ENCODE measurements at regions not wholly inside any gene's neighbourhood (a gene's known extent, or its start where the extent isn't known, plus 50 kb on each side); places are given as distances from the start of the nearest gene placed in this dataset.
A peak's percentile ranks its signal among the peaks of the same experiment; 100 is the strongest.

DNA sequence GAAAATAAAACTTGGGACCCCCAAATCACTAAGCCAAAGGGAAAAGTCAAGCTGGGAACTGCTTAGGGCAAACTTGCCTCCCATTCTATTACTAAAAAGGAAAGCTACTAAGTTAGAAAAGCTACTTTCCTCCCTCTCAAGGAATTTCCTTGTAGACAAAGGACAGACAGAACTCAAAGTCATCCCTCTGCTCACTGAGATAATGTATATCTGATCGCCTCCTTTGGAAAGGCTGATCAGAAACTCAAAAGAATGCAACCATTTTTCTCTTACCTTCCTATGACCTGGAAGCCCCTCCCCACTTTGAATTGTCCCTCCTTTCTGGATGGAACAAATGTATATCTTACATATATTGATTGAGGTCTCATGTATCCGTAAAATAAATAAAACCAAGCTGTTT is 190.5 kb upstream of the DCN start:
- TF ChIP-seq CTCF (IDR thresholded peaks at IDR 0.05; ENCODE audit: low read depth, low read length) (no peak), EZH2phosphoT487 (IDR thresholded peaks at IDR 0.05; ENCODE audit: low read depth) (no peak)
- Histone ChIP-seq H3K4me3 (ENCODE audit: low read length) (no peak overlapping the region), H4K20me1 (ENCODE audit: insufficient read depth, low read length) (no peaks in the 10 kb centered on the region), H3K4me2 (ENCODE audit: low read length) (no peak overlapping the region), H3K4me1 (ENCODE audit: low read length) (peaks cover 7% of the 10 kb centered on the region; the same call in 1 of the 2 replicates), H3K27me3 (ENCODE audit: low read depth, low read length) (no peaks in the 10 kb centered on the region), H2AFZ (ENCODE audit: low read depth, low read length) (no peak overlapping the region), H3K9ac (ENCODE audit: low read length) (no peak overlapping the region), H3K9me3 (ENCODE audit: insufficient read depth, low read length) (no peaks in the 10 kb centered on the region), H3K36me3 (replicated peaks; ENCODE audit: low read depth, low read length) (no peaks in the 10 kb centered on the region), H3K27ac (ENCODE audit: low read length) (no peak overlapping the region), H3K79me2 (ENCODE audit: low read length) (no peaks in the 10 kb centered on the region)

GRCh38 chr12:91370086-91370868 is 187.7 kb upstream of the DCN start:
- no peak overlapping the region for H3K4me3 ChIP-seq (ENCODE audit: low read length)
- H4K20me1 ChIP-seq (ENCODE audit: insufficient read depth, low read length) = no peaks in the 10 kb centered on the region
- no peak overlapping the region; the same call in 1 of the 2 replicates for H2AFZ ChIP-seq (ENCODE audit: low read depth, low read length)
- no peaks in the 10 kb centered on the region for H3K27me3 ChIP-seq (ENCODE audit: low read depth, low read length)
- no peak overlapping the region for H3K27ac ChIP-seq (ENCODE audit: low read length)
- H3K36me3 ChIP-seq (replicated peaks; ENCODE audit: low read depth, low read length) = no peaks in the 10 kb centered on the region
- H3K9ac ChIP-seq (ENCODE audit: low read length) = no peak overlapping the region
- H3K4me1 ChIP-seq (ENCODE audit: low read length) = peaks cover 12% of the 10 kb centered on the region
- H3K79me2 ChIP-seq (ENCODE audit: low read length) = no peaks in the 10 kb centered on the region
- H3K9me3 ChIP-seq (ENCODE audit: insufficient read depth, low read length) = no peaks in the 10 kb centered on the region
- TF ChIP-seq EZH2phosphoT487 (IDR thresholded peaks at IDR 0.05; ENCODE audit: low read depth) (no peak), CTCF (IDR thresholded peaks at IDR 0.05; ENCODE audit: low read depth, low read length) (no peak)
- no peak overlapping the region for H3K4me2 ChIP-seq (ENCODE audit: low read length)

DNA sequence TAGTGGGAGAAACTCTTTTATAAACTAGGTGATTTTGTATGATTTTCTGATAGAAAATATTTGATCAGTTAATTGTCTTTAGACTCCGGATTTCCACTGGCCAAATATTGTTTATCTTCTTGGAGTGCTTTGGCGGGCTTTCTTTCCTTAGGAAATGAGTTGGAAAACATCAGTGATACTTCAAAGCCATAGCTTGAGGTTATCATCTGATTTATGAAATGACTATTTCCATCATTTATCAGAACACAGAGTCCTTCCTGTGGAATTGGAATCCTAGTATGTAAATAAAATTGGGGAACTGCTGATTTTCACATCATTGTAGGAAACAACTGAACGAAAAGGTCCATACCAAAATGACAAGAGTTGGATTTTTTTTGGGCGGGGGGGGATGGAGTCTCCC is 186.0 kb upstream of the DCN start:
- no peaks in the 10 kb centered on the region for H3K27me3 ChIP-seq (ENCODE audit: low read depth, low read length)
- no peaks in the 10 kb centered on the region for H3K9me3 ChIP-seq (ENCODE audit: insufficient read depth, low read length)
- H3K27ac ChIP-seq (ENCODE audit: low read length) = no peak overlapping the region
- H3K4me1 ChIP-seq (ENCODE audit: low read length) = peaks cover 12% of the 10 kb centered on the region
- no peaks in the 10 kb centered on the region for H3K79me2 ChIP-seq (ENCODE audit: low read length)
- H3K36me3 ChIP-seq (replicated peaks; ENCODE audit: low read depth, low read length) = no peaks in the 10 kb centered on the region
- no peak overlapping the region for H2AFZ ChIP-seq (ENCODE audit: low read depth, low read length)
- TF ChIP-seq EZH2phosphoT487 (IDR thresholded peaks at IDR 0.05; ENCODE audit: low read depth) = no peak
- no peak for TF ChIP-seq CTCF (IDR thresholded peaks at IDR 0.05; ENCODE audit: low read depth, low read length)
- no peak overlapping the region for H3K4me2 ChIP-seq (ENCODE audit: low read length)
- H4K20me1 ChIP-seq (ENCODE audit: insufficient read depth, low read length) = no peaks in the 10 kb centered on the region
- H3K4me3 ChIP-seq (ENCODE audit: low read length) = no peak overlapping the region
- no peak overlapping the region for H3K9ac ChIP-seq (ENCODE audit: low read length)

DNA sequence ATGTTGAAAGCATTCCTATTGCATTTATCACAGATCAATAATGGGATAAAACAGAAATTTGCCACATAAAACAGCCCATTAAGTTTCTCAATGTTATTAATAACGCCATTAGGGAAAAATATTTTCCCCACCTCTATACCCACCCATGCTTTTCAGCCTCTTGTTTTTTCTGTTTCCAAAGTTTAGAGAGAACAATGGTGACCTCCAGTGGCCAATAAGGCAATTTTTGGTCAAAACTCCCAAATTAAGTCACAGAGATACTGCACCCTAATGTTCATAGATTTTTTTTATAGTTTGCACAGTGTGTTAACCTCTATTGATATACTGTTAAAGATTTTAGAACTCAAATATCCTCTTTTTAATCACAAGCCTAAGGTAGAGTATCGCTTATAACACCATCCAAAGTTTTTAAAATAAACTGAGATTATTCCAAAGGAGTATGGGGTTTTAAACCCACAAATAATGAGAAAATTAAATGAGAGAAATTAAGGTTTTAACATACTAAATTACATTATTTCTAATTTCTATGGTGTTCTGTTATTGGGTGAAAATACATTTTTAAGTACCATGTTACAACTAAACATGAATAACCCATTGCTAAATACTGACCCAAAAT is 184.7 kb upstream of the DCN start:
- Histone ChIP-seq H3K9ac (ENCODE audit: low read length) (no peak overlapping the region), H2AFZ (ENCODE audit: low read depth, low read length) (0 out of 2 replicates have a peak overlapping the region, but pooled peaks have one; percentile 0), H4K20me1 (ENCODE audit: insufficient read depth, low read length) (no peaks in the 10 kb centered on the region), H3K36me3 (replicated peaks; ENCODE audit: low read depth, low read length) (no peaks in the 10 kb centered on the region), H3K4me3 (ENCODE audit: low read length) (no peak overlapping the region), H3K4me2 (ENCODE audit: low read length) (peak overlapping the region; percentile 22; the same call in 1 of the 2 replicates), H3K79me2 (ENCODE audit: low read length) (no peaks in the 10 kb centered on the region), H3K27me3 (ENCODE audit: low read depth, low read length) (no peaks in the 10 kb centered on the region), H3K9me3 (ENCODE audit: insufficient read depth, low read length) (no peaks in the 10 kb centered on the region), H3K27ac (ENCODE audit: low read length) (no peak overlapping the region), H3K4me1 (ENCODE audit: low read length) (peaks cover 10% of the 10 kb centered on the region)
- TF ChIP-seq CTCF (IDR thresholded peaks at IDR 0.05; ENCODE audit: low read depth, low read length) = peak; percentile 71
- no peak for TF ChIP-seq EZH2phosphoT487 (IDR thresholded peaks at IDR 0.05; ENCODE audit: low read depth)

Data from OCI-LY3 (cell line).